Prostate gland (tissue), 2 donors: ENCODE measurements at regions not wholly inside any gene's neighbourhood (a gene's known extent, or its start where the extent isn't known, plus 50 kb on each side); places are given as distances from the start of the nearest gene placed in this dataset.

Experiments used
- CTCF ChIP-seq, 4 experiments: fragments of 200-600 bp in 2 of 4; fragments of 450-650 bp in 2 of 4; sonication (generic) in 2 of 4; IDR thresholded peaks; 1 replicate in 3 of 4; 2 replicates in 1 of 4; pipeline ENCODE4 v1.5.1; 2016 to 2019; ENCODE audit warnings: antibody characterized with exemption in 4 of 4, mild to moderate bottlenecking in 2 of 4, moderate library complexity in 2 of 4
- POLR2A ChIP-seq: fragments of 450-650 bp; IDR thresholded peaks from one replicate; pipeline ENCODE4 v1.6.1; 2016; ENCODE audit warnings: antibody characterized with exemption, mild to moderate bottlenecking
- POLR2AphosphoS5 ChIP-seq: sonication (generic); formaldehyde crosslinking; IDR thresholded peaks from one replicate; pipeline ENCODE4 v1.6.1; 2017; ENCODE audit warnings: antibody characterized with exemption

- TF ChIP-seq CTCF (IDR thresholded peaks at IDR 0.05), result no peak
- no peak for TF ChIP-seq POLR2A
- TF ChIP-seq POLR2AphosphoS5, result no peak
Measured at GRCh38 chrX:18045436-18045835, 175.2 kb downstream of the BEND2 start.
